ENCODE measurements at regions not wholly inside any gene's neighbourhood (a gene's known extent, or its start where the extent isn't known, plus 50 kb on each side); places are given as distances from the start of the nearest gene placed in this dataset.

DNA sequence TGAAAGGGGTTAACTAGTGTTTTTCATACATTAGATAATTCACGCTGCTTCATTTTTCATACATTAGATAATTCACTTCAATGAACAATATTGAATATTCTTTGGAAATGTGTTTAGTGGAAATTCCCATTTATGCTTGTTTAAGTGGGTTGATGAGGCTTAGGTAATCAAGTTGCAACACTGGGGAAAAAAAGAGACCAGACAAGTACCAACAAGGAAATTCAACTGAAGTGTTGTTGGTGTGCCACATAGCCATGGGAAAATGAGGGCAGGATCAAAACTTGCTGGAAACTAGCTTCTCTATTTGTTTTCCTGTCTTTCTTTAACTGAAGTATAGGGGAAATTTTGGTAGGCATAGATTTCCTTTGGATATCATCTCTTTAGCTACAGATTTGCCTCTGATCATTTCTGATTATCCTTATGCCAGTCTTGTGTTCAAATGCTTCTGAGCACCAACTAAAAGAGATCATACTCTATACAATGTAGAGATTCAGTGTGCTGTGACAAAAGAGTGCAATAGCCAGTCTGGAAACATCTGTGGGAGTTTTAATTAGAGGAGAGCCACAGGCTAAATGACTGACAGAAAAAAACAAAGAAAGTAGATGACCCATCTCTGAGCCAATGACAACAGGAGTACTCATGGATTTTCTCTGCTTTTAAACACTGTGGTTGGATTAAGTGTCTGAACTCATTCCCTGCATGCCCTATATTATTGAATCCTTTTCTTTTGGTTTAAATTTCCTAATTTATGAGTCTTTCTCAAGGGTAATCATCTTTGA is 67.6 kb upstream of the CTSC start:
- DNase-seq, result no peak

DNA sequence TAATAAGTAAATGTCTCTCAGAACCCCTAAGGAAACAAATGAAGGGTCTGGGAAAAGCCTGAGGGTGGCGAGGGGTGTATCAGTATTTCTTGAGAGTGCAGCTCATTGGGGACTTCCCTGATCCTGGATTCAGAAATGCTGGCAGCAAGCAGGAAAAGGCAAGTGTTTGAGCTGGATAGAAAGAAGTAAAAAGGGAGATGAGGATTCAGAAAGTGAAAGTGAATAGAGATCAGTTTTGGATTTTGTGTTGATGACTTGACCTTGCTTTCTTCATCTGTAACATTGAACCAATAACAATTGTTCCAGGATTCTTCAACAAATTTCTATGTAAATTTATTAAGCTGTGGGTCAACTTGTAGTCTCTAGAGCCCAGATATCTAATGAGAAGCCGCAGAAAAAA is 66.9 kb upstream of the CTSC start:
- no peak for DNase-seq

DNA sequence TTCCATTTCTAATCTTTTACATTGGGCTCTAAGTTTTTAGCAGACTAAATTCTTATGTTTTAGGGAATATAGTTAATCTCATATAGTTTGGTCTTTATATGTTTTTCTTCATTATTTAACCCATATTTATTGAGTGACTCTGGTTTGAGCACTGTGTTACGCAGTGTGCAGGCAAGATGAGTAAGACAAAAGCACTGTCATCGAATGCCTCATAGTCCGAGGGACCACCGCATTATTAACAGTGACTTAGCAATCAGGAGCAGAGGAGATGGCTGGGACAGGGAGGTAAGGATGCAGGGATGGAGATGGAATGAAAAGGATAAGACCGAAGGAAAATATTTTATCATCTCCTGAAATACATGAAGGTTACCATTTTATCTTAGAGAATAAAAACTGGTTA is 65.2 kb upstream of the CTSC start:
- no peak for DNase-seq

DNA sequence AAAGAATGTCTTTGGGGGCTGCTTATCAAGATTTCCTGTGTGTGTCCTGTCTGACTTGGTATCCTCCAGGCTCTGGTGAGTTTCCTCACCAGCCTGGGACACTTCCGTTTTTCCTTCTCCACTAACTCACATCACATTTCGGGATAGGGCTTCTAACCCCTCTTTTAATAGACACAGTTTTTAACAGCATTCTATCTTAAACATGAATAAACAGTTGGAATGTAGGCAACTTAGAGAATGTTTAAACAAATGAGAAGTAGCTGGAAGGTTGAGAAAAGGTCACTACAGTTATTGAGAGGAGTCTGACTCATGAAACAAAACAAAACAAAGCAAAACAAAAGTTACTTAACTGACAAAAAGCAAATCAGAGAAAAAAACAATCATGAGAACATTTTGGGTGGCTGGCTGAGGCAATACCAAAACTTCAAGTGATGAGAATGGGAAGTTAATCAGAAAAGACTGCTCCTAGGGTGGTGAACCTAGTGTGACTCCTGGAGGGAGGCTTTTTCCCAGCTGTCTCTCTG is 64.7 kb upstream of the CTSC start:
- DNase-seq, result no peak

DNA sequence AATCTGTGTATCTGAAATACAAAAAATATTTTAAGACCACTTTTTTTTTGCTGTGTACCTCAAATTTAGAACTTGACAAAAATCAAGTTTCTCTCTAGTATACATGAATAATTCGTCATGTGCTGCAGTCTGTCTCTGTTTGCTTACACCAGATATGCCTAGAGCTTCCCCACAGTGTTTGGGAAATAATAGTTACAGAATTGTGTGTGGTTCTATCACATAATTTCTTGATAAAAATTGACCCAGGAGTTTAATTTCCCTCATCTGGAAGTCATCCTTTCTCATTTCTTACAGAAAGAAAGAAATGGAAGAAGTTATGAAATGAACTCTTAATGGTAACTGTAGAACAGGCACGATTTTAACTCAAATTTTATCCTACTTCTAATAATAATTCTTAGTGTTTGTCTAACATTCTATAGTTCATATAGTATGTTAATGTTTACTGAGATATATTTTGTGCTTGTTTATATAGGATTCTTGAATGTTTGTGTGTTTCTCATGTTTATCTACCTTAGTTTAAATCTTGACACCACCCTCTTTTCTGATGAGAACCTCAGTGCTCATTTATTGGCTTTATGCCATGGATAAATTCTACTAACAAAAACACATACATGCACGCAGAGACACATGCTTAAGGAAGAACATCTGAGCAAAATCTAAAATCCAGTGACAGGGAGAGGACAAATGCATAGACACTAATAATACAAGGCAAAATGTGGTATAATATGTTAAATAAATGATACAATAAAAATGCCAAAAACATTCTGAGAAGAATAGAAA is 61.4 kb upstream of the CTSC start:
- DNase-seq, result no peak

DNA sequence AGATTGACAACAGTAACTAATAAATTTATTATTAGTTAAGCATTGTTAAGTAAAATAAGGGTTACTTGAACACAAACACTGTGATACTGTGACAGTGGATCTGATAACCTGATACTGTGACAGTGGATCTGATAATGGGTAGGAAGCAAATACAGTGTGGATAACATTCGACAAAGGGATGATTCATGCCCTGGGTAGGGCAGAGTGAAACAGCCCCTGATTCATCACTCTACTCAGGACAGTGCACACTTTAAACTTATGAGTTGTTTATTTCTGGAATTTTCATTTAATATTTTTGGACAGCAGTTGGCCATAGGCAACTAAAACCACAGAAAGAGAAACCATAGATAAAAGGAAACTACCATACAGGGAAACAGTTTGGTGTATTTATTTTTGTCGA is 60.8 kb upstream of the CTSC start:
- no peak for DNase-seq

DNA sequence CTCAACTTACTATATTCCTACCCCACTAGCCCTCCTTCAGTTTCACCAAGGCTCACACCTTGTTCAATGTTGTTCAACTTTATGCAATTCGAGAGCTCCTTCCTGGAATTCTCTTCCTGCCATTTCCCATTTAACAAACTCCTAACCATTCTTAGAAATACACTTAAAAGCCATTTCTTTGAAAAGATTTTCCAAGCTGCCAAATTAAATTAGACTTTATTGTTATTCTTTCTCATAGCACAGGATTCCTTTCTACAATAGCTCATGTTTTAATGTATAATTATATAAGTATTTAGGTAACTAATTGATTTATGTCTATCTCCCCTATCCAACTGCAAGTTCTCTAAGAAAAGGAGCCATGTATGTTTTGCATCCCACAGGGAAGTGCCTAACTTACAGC is 52.7 kb upstream of the CTSC start:
- no peak for DNase-seq

DNA sequence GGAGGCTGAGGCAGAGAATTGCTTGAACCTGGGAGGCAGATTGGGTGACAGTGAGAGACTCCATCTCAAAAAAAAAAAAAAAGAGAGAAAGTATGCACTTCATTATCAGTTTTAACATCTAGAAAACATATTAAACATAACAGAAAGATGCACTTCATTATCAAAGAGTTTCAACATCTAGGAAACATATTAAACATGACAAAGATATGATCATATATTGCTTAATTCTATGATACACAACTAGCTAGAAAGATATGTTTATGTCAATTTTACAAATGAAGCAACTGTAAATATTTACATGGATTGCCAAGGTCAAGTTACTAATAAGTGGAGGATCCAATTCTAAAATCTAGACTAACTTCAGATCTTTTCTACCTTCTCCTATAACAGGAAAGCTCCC is 50.4 kb upstream of the CTSC start:
- DNase-seq, result no peak
